ENCODE measurements at regions not wholly inside any gene's neighbourhood (a gene's known extent, or its start where the extent isn't known, plus 50 kb on each side); places are given as distances from the start of the nearest gene placed in this dataset.
A peak's percentile ranks its signal among the peaks of the same experiment; 100 is the strongest.
"Not testable (repeated sequence)": the region's sequence is repeated elsewhere in the genome, so short reads cannot be mapped to it uniquely, and the experiment has no call there.

- Mint-ChIP-seq H3K36me3 (no peaks in the 10 kb centered on the region), H3K27me3 (no peaks in the 10 kb centered on the region), H3K27ac (no peak overlapping the region), H3K4me1 (ENCODE audit: low read depth) (peaks cover 25% of the 10 kb centered on the region), H3K4me3 (no peak overlapping the region), H3K9me3 (no peaks in the 10 kb centered on the region)
- CTCF ChIA-PET = no interaction called here
- no peak for DNase-seq
- POLR2A ChIA-PET = interaction anchor here (0.5 kb wide), 1 partner anchor 325 kb away, joined by 3 read pairs; no protein-coding TSS in a partner anchor
- intact Hi-C loops (cut with micrococcal nuclease) = no loop called here
Measured at GRCh38 chr2:37564356-37564755, 107.1 kb downstream of the CDC42EP3 start.

- no peaks in the 10 kb centered on the region for H3K27me3 Mint-ChIP-seq
- H3K4me1 Mint-ChIP-seq (ENCODE audit: low read depth) = peaks cover 33% of the 10 kb centered on the region
- ChIA-PET CTCF (interaction anchor here (1.1 kb wide), 1 partner anchor 305 kb away, joined by 3 read pairs; no protein-coding TSS in a partner anchor), POLR2A (no interaction called here)
- H3K9me3 Mint-ChIP-seq = no peaks in the 10 kb centered on the region
- H3K27ac Mint-ChIP-seq = no peak overlapping the region
- no peak for DNase-seq
- no peaks in the 10 kb centered on the region for H3K36me3 Mint-ChIP-seq
- H3K4me3 Mint-ChIP-seq = no peak overlapping the region
- intact Hi-C loops (cut with micrococcal nuclease) = no loop called here
Measured at GRCh38 chr2:37566517-37566981, 104.9 kb downstream of the CDC42EP3 start.

- Mint-ChIP-seq H3K27ac (no peak overlapping the region), H3K4me3 (no peak overlapping the region), H3K9me3 (no peaks in the 10 kb centered on the region), H3K36me3 (no peaks in the 10 kb centered on the region), H3K27me3 (no peaks in the 10 kb centered on the region), H3K4me1 (ENCODE audit: low read depth) (peaks cover 27% of the 10 kb centered on the region)
- ChIA-PET CTCF (interaction anchor here (0.8 to 2.1 kb wide), 3 partner anchors 31 to 172 kb away, joined by 3 to 6 read pairs (median 4); no protein-coding TSS in a partner anchor), POLR2A (interaction anchor here (0.5 to 1.1 kb wide), 2 partner anchors 17 to 75 kb away, joined by 3 to 4 read pairs; no protein-coding TSS in a partner anchor)
- DNase-seq = peak; percentile 46
- intact Hi-C loops (cut with micrococcal nuclease) = no loop called here
Measured at GRCh38 chr2:37568565-37568964, 102.9 kb downstream of the CDC42EP3 start.

- POLR2A ChIA-PET = interaction anchor here (0.5 to 1.1 kb wide), 2 partner anchors 16 to 74 kb away, joined by 3 to 4 read pairs; no protein-coding TSS in a partner anchor
- H3K9me3 Mint-ChIP-seq = no peaks in the 10 kb centered on the region
- no peaks in the 10 kb centered on the region for H3K36me3 Mint-ChIP-seq
- H3K27me3 Mint-ChIP-seq = no peaks in the 10 kb centered on the region
- H3K4me1 Mint-ChIP-seq (ENCODE audit: low read depth) = peaks cover 29% of the 10 kb centered on the region
- H3K27ac Mint-ChIP-seq = no peak overlapping the region
- intact Hi-C loops (cut with micrococcal nuclease) = no loop called here
- DNase-seq = no peak
- CTCF ChIA-PET = interaction anchor here (0.8 to 2.1 kb wide), 3 partner anchors 32 to 173 kb away, joined by 3 to 6 read pairs (median 4); no protein-coding TSS in a partner anchor
- H3K4me3 Mint-ChIP-seq = no peak overlapping the region
Measured at GRCh38 chr2:37569131-37569823, 102.2 kb downstream of the CDC42EP3 start.

GRCh38 chr2:37569986-37570679 is 101.3 kb downstream of the CDC42EP3 start:
- intact Hi-C loops (cut with micrococcal nuclease) = loop anchor here (5.0 kb wide), 1 partner anchor 282 kb away; no protein-coding TSS in a partner anchor
- POLR2A ChIA-PET = no interaction called here
- no peaks in the 10 kb centered on the region for H3K9me3 Mint-ChIP-seq
- H3K4me3 Mint-ChIP-seq = no peak overlapping the region
- no peaks in the 10 kb centered on the region for H3K36me3 Mint-ChIP-seq
- H3K27me3 Mint-ChIP-seq = no peaks in the 10 kb centered on the region
- CTCF ChIA-PET = interaction anchor here (2.1 kb wide), 1 partner anchor 33 kb away, joined by 6 read pairs; no protein-coding TSS in a partner anchor
- H3K27ac Mint-ChIP-seq = no peak overlapping the region
- no peak for DNase-seq
- H3K4me1 Mint-ChIP-seq (ENCODE audit: low read depth) = peaks cover 29% of the 10 kb centered on the region

GRCh38 chr2:37570773-37571586 is 100.5 kb downstream of the CDC42EP3 start:
- intact Hi-C loops (cut with micrococcal nuclease) = loop anchor here (1.0 to 5.0 kb wide), 4 partner anchors 15 to 281 kb away; no protein-coding TSS in a partner anchor
- peaks cover 29% of the 10 kb centered on the region for H3K4me1 Mint-ChIP-seq (ENCODE audit: low read depth)
- CTCF ChIA-PET = interaction anchor here (0.6 to 1.3 kb wide), 2 partner anchors 48 to 53 kb away, joined by 3 to 6 read pairs; no protein-coding TSS in a partner anchor
- H3K4me3 Mint-ChIP-seq = no peak overlapping the region
- POLR2A ChIA-PET = interaction anchor here (0.6 to 0.9 kb wide), 3 partner anchors 17 to 47 kb away, joined by 3 to 4 read pairs (median 4); no protein-coding TSS in a partner anchor
- H3K36me3 Mint-ChIP-seq = no peaks in the 10 kb centered on the region
- no peaks in the 10 kb centered on the region for H3K27me3 Mint-ChIP-seq
- H3K9me3 Mint-ChIP-seq = peaks cover 1% of the 10 kb centered on the region
- peak; percentile 85 for DNase-seq
- peak overlapping the region; percentile 16 for H3K27ac Mint-ChIP-seq

GRCh38 chr2:37571587-37572136 is 99.8 kb downstream of the CDC42EP3 start:
- Mint-ChIP-seq H3K4me1 (ENCODE audit: low read depth) (peaks cover 29% of the 10 kb centered on the region), H3K36me3 (no peaks in the 10 kb centered on the region), H3K9me3 (peaks cover 6% of the 10 kb centered on the region), H3K4me3 (no peak overlapping the region), H3K27me3 (no peaks in the 10 kb centered on the region), H3K27ac (peak overlapping the region; percentile 7)
- DNase-seq = no peak
- intact Hi-C loops (cut with micrococcal nuclease) = loop anchor here (1.0 to 5.0 kb wide), 4 partner anchors 15 to 281 kb away; no protein-coding TSS in a partner anchor
- ChIA-PET POLR2A (interaction anchor here (0.6 to 0.9 kb wide), 3 partner anchors 16 to 47 kb away, joined by 3 to 4 read pairs (median 4); no protein-coding TSS in a partner anchor), CTCF (interaction anchor here (0.6 to 1.3 kb wide), 2 partner anchors 48 to 52 kb away, joined by 3 to 6 read pairs; no protein-coding TSS in a partner anchor)

- CTCF ChIA-PET = no interaction called here
- H3K4me3 Mint-ChIP-seq = no peak overlapping the region
- H3K9me3 Mint-ChIP-seq = peaks cover 6% of the 10 kb centered on the region
- H3K4me1 Mint-ChIP-seq (ENCODE audit: low read depth) = peaks cover 21% of the 10 kb centered on the region
- DNase-seq = no peak
- H3K36me3 Mint-ChIP-seq = no peaks in the 10 kb centered on the region
- no peaks in the 10 kb centered on the region for H3K27me3 Mint-ChIP-seq
- intact Hi-C loops (cut with micrococcal nuclease) = loop anchor here (5.0 kb wide), 1 partner anchor 279 kb away; no protein-coding TSS in a partner anchor
- POLR2A ChIA-PET = interaction anchor here (0.6 kb wide), 1 partner anchor 42 kb away, joined by 4 read pairs; no protein-coding TSS in a partner anchor
- H3K27ac Mint-ChIP-seq = no peak overlapping the region
Measured at GRCh38 chr2:37573451-37574388, 97.7 kb downstream of the CDC42EP3 start.

- intact Hi-C loops (cut with micrococcal nuclease) = no loop called here
- Mint-ChIP-seq H3K36me3 (peaks cover 4% of the 10 kb centered on the region), H3K9me3 (peaks cover 18% of the 10 kb centered on the region), H3K27ac (no peak overlapping the region), H3K4me3 (no peak overlapping the region), H3K27me3 (no peaks in the 10 kb centered on the region), H3K4me1 (ENCODE audit: low read depth) (peaks cover 20% of the 10 kb centered on the region)
- no peak for DNase-seq
- ChIA-PET CTCF (no interaction called here), POLR2A (no interaction called here)
Measured at GRCh38 chr2:37575780-37576179, 95.7 kb downstream of the CDC42EP3 start.

GRCh38 chr2:37576194-37576593 is 95.2 kb downstream of the CDC42EP3 start:
- H3K36me3 Mint-ChIP-seq; H3K4me3 Mint-ChIP-seq; H3K27me3 Mint-ChIP-seq; intact Hi-C loops (cut with micrococcal nuclease); CTCF ChIA-PET; H3K27ac Mint-ChIP-seq; DNase-seq; POLR2A ChIA-PET: not testable (repeated sequence)
- Mint-ChIP-seq H3K4me1 (ENCODE audit: low read depth) (peaks cover 20% of the 10 kb centered on the region), H3K9me3 (peaks cover 18% of the 10 kb centered on the region)

Measured in activated CD4-positive, alpha-beta memory T cell treated with anti-CD3 and anti-CD28 coated beads for 36 hours (primary cell).